Esophagus muscularis mucosa (tissue), 4 donors: ENCODE measurements at regions not wholly inside any gene's neighbourhood (a gene's known extent, or its start where the extent isn't known, plus 50 kb on each side); places are given as distances from the start of the nearest gene placed in this dataset.

Experiments
- DNase-seq: peaks from one replicate; pipeline ENCODE4 v3.0.0-alpha.2; 2017; ENCODE audit errors: extremely low spot score
- H3K27ac ChIP-seq, 4 donors: fragments of 200-600 bp; sonication (generic); replicated peaks in 1 of 4; 1 replicate in 3 of 4; 2 replicates in 1 of 4; pipeline ENCODE4 v1.5.1; 2016 to 2019; ENCODE audit warnings: mild to moderate bottlenecking in 1 of 4
- H3K27me3 ChIP-seq, 4 donors: fragments of 200-600 bp; sonication (generic); one replicate each; pipeline versions ENCODE4 v1.5.1 to v1.6.0; 2016 to 2019
- H3K36me3 ChIP-seq, 4 donors: fragments of 200-600 bp; sonication (generic); one replicate each; pipeline ENCODE4 v1.5.1; 2016 to 2019
- H3K4me1 ChIP-seq, 4 donors: fragments of 200-600 bp; sonication (generic); one replicate each; pipeline ENCODE4 v1.5.1; 2016 to 2019
- H3K4me3 ChIP-seq, 4 donors: fragments of 200-600 bp; sonication (generic); 1 replicate in 2 of 4; 2 replicates in 2 of 4; pipeline ENCODE4 v1.5.1; 2016 to 2019; ENCODE audit warnings: mild to moderate bottlenecking in 4 of 4, moderate library complexity in 1 of 4
- H3K9me3 ChIP-seq, 4 donors: fragments of 200-600 bp; sonication (generic); 1 replicate in 3 of 4; 2 replicates in 1 of 4; pipeline ENCODE4 v1.5.1; 2016 to 2019
- CTCF ChIP-seq, 3 experiments: fragments of 200-600 bp in 2 of 3; fragments of 450-650 bp in 1 of 3; sonication (generic) in 2 of 3; IDR thresholded peaks; one replicate each; pipeline ENCODE4 v1.5.1; 2017 to 2019; ENCODE audit warnings: antibody characterized with exemption in 3 of 3, mild to moderate bottlenecking in 2 of 3, moderate library complexity in 1 of 3
- EP300 ChIP-seq: sonication (generic); formaldehyde crosslinking; IDR thresholded peaks from one replicate; pipeline ENCODE4 v1.6.1; 2017; ENCODE audit warnings: antibody characterized with exemption
- POLR2A ChIP-seq: fragments of 450-650 bp; IDR thresholded peaks from one replicate; pipeline ENCODE4 v1.6.1; 2017; ENCODE audit warnings: antibody characterized with exemption, moderate library complexity, mild to moderate bottlenecking, low read depth
- POLR2AphosphoS5 ChIP-seq, 2 donors: sonication (generic); formaldehyde crosslinking; IDR thresholded peaks; one replicate each; pipeline ENCODE4 v1.6.1; 2017; ENCODE audit warnings: antibody characterized with exemption in 2 of 2
- WGBS: methylation state at CpG from one replicate; pipeline ENCODE4 v1.1.5; 2018; 5-methylcytosine and 5-hydroxymethylcytosine counted together
- intact Hi-C: fragments of 100-400 bp; cut with DNase I; formaldehyde crosslinking; loops from one replicate; pipeline ENCODE4 v1.15.1; 2023

- 68% methylated on average over 7 of the region's 7 CpGs for whole genome bisulfite sequencing
- intact Hi-C loops, result no loop called here
- no peak overlapping the region for H3K4me3 ChIP-seq
These were observed 1309.4 kb downstream of the TBC1D22A start for GRCh38 chr22:48071828-48072227.

GRCh38 chr22:48071305-48071704 lies 1308.9 kb downstream of the TBC1D22A start:
- H3K27ac ChIP-seq, result no peak overlapping the region
- H3K4me3 ChIP-seq, result no peak overlapping the region
- H3K4me1 ChIP-seq, result no peaks in the 10 kb centered on the region
- TF ChIP-seq CTCF (IDR thresholded peaks at IDR 0.05), result no peak
- TF ChIP-seq POLR2A, result no peak
- TF ChIP-seq POLR2AphosphoS5 (IDR thresholded peaks at IDR 0.05), result no peak
- H3K9me3 ChIP-seq, result peaks cover 0 to 8% (median 0%) of the 10 kb centered on the region in 4 donors
- no peaks in the 10 kb centered on the region for H3K36me3 ChIP-seq
- DNase-seq, result no peak
- intact Hi-C loops, result no loop called here
- peaks cover 0 to 23% (median 0%) of the 10 kb centered on the region in 4 donors for H3K27me3 ChIP-seq
- 81% methylated on average over 10 of the region's 10 CpGs for WGBS

More at GRCh38 chr22:48071828-48072227, 1309.4 kb downstream of the TBC1D22A start:
- Histone ChIP-seq H3K4me1 (no peaks in the 10 kb centered on the region), H3K27me3 (peaks cover 0 to 23% (median 0%) of the 10 kb centered on the region in 4 donors), H3K27ac (no peak overlapping the region), H3K9me3 (peaks cover 0 to 8% (median 0%) of the 10 kb centered on the region in 4 donors), H3K36me3 (no peaks in the 10 kb centered on the region)
- TF ChIP-seq POLR2AphosphoS5 (IDR thresholded peaks at IDR 0.05), result no peak
- no peak for TF ChIP-seq EP300
- TF ChIP-seq CTCF (IDR thresholded peaks at IDR 0.05), result no peak
- DNase-seq, result no peak

GRCh38 chr22:48070760-48071159 lies 1308.3 kb downstream of the TBC1D22A start:
- Histone ChIP-seq H3K4me1 (no peaks in the 10 kb centered on the region), H3K4me3 (no peak overlapping the region), H3K9me3 (peaks cover 0 to 8% (median 0%) of the 10 kb centered on the region in 4 donors), H3K27me3 (peaks cover 0 to 29% (median 0%) of the 10 kb centered on the region in 4 donors), H3K27ac (no peak overlapping the region), H3K36me3 (no peaks in the 10 kb centered on the region)
- intact Hi-C loops, result no loop called here
- TF ChIP-seq CTCF (IDR thresholded peaks at IDR 0.05), result no peak
- no peak for TF ChIP-seq POLR2AphosphoS5 (IDR thresholded peaks at IDR 0.05)
- TF ChIP-seq EP300, result no peak
- WGBS, result 81% methylated on average over 4 of the region's 4 CpGs
- no peak for DNase-seq

- Histone ChIP-seq H3K36me3 (no peaks in the 10 kb centered on the region), H3K4me1 (no peaks in the 10 kb centered on the region), H3K27me3 (peaks cover 0 to 30% (median 0%) of the 10 kb centered on the region in 4 donors), H3K9me3 (peaks cover 0 to 8% (median 0%) of the 10 kb centered on the region in 4 donors), H3K27ac (no peak overlapping the region), H3K4me3 (no peak overlapping the region)
- no peak for TF ChIP-seq CTCF (IDR thresholded peaks at IDR 0.05)
- TF ChIP-seq POLR2A, result no peak
- no peak for TF ChIP-seq POLR2AphosphoS5 (IDR thresholded peaks at IDR 0.05)
- no peak for TF ChIP-seq EP300
- intact Hi-C loops, result no loop called here
- DNase-seq, result no peak
- 85% methylated on average over 9 of the region's 9 CpGs for WGBS
These were observed 1307.6 kb downstream of the TBC1D22A start for GRCh38 chr22:48070083-48070482.

GRCh38 chr22:48069256-48069655 lies 1306.8 kb downstream of the TBC1D22A start:
- 100% methylated on average over 2 of the region's 2 CpGs for WGBS
- intact Hi-C loops, result no loop called here

More at GRCh38 chr22:48069256-48069655, 1306.8 kb downstream of the TBC1D22A start:
- H3K36me3 ChIP-seq, result no peaks in the 10 kb centered on the region
- DNase-seq, result no peak
- no peaks in the 10 kb centered on the region for H3K4me1 ChIP-seq
- peaks cover 0 to 29% (median 0%) of the 10 kb centered on the region in 4 donors for H3K27me3 ChIP-seq
- TF ChIP-seq POLR2AphosphoS5 (IDR thresholded peaks at IDR 0.05) (no peak), EP300 (no peak), CTCF (IDR thresholded peaks at IDR 0.05) (no peak)
- peaks cover 0 to 8% (median 0%) of the 10 kb centered on the region in 4 donors for H3K9me3 ChIP-seq
- H3K27ac ChIP-seq, result no peak overlapping the region
- H3K4me3 ChIP-seq, result no peak overlapping the region
